ENCODE measurements at regions not wholly inside any gene's neighbourhood (a gene's known extent, or its start where the extent isn't known, plus 50 kb on each side); places are given as distances from the start of the nearest gene placed in this dataset.

DNA sequence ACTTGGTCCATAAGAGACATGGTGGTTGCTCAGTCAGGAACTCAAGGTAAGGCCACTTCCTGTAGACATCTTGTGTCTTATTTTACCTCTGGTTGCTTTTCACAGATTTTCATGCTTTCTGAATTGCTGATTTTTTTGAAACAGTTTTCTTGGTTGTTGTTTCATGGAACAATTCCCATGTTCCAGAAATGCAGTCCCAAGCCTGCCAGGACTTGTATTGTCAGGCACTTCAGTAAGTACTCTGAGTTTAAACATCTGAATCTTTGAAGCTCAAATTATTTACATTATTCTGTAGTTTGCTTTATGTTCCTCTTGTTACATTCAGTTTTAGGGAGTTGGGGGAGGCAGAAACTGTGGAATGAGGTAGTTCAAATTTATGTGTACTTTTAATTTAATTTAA is 290.2 kb downstream of the DMRT2 start:
- TF ChIP-seq CTCF (IDR thresholded peaks at IDR 0.05) (no peak), POLR2AphosphoS5 (IDR thresholded peaks at IDR 0.05) (no peak), POLR2A (IDR thresholded peaks at IDR 0.05) (no peak)
